Endothelial cell (in vitro differentiated cells): ENCODE measurements at regions not wholly inside any gene's neighbourhood (a gene's known extent, or its start where the extent isn't known, plus 50 kb on each side); places are given as distances from the start of the nearest gene placed in this dataset.

ENCODE experiments used
- DNase-seq: peaks from one replicate; pipeline ENCODE4 v3.0.0; 2021; ENCODE audit warnings: low spot score
- H3K27ac Mint-ChIP-seq: one replicate; pipeline ENCODE4 v1.8.0; 2021; ENCODE audit warnings: mixed read lengths, inconsistent platforms; ENCODE audit not compliant: unreplicated experiment
- H3K27me3 Mint-ChIP-seq: one replicate; pipeline ENCODE4 v1.8.0; 2021; ENCODE audit warnings: mild to moderate bottlenecking, moderate library complexity, mixed read lengths, inconsistent platforms; ENCODE audit not compliant: unreplicated experiment
- H3K36me3 Mint-ChIP-seq: one replicate; pipeline ENCODE4 v1.8.0; 2021; ENCODE audit warnings: mild to moderate bottlenecking, low read depth, mixed read lengths, inconsistent platforms; ENCODE audit not compliant: unreplicated experiment
- H3K4me1 Mint-ChIP-seq: one replicate; pipeline ENCODE4 v1.8.0; 2021; ENCODE audit warnings: mild to moderate bottlenecking, mixed read lengths, inconsistent platforms; ENCODE audit not compliant: unreplicated experiment
- H3K4me3 Mint-ChIP-seq: one replicate; pipeline ENCODE4 v1.8.0; 2021; ENCODE audit warnings: mild to moderate bottlenecking, mixed read lengths, inconsistent platforms; ENCODE audit not compliant: unreplicated experiment
- H3K9me3 Mint-ChIP-seq: one replicate; pipeline ENCODE4 v1.8.0; 2021; ENCODE audit warnings: mixed read lengths, inconsistent platforms; ENCODE audit not compliant: unreplicated experiment
- TF ChIP-seq, protein P1 (sequence below): fragments of 200-600 bp; sonication (generic); IDR thresholded peaks from one replicate; pipeline ENCODE4 v1.5.0; 2021; ENCODE audit warnings: antibody characterized with exemption; ENCODE audit not compliant: unreplicated experiment

DNA sequence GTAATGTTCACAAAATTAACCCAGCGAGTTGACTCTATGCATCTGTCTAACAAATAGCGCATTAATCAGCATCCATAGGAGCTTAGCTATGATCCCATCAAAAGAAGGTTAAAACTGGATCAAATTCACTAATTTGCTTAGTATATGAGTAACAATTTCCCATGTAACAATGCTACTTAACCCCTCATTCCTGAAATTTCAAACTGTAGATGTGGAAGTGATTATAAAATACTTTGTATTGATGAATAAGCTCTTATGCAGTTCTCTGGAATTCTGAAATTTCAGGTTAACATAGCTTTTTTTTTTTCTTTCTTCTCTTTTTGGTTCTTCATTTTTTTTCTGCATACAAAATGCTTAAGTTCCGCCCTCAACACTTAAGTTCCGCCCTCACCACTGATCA, 1272.7 kb downstream of the KCNT2 start:
- no peak overlapping the region for H3K4me3 Mint-ChIP-seq
- H3K36me3 Mint-ChIP-seq: no peaks in the 10 kb centered on the region
- H3K27me3 Mint-ChIP-seq: no peaks in the 10 kb centered on the region
- no peak overlapping the region for H3K27ac Mint-ChIP-seq
- no peaks in the 10 kb centered on the region for H3K9me3 Mint-ChIP-seq
- TF ChIP-seq, protein P1, sequence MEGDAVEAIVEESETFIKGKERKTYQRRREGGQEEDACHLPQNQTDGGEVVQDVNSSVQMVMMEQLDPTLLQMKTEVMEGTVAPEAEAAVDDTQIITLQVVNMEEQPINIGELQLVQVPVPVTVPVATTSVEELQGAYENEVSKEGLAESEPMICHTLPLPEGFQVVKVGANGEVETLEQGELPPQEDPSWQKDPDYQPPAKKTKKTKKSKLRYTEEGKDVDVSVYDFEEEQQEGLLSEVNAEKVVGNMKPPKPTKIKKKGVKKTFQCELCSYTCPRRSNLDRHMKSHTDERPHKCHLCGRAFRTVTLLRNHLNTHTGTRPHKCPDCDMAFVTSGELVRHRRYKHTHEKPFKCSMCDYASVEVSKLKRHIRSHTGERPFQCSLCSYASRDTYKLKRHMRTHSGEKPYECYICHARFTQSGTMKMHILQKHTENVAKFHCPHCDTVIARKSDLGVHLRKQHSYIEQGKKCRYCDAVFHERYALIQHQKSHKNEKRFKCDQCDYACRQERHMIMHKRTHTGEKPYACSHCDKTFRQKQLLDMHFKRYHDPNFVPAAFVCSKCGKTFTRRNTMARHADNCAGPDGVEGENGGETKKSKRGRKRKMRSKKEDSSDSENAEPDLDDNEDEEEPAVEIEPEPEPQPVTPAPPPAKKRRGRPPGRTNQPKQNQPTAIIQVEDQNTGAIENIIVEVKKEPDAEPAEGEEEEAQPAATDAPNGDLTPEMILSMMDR: no peak
- peaks cover 4% of the 10 kb centered on the region for H3K4me1 Mint-ChIP-seq
- DNase-seq: no peak

- Mint-ChIP-seq H3K27me3 (no peaks in the 10 kb centered on the region), H3K36me3 (no peaks in the 10 kb centered on the region), H3K4me3 (no peak overlapping the region), H3K27ac (no peak overlapping the region), H3K4me1 (peaks cover 4% of the 10 kb centered on the region), H3K9me3 (no peaks in the 10 kb centered on the region)
- no peak for DNase-seq
- TF ChIP-seq, protein P1: no peak
These were observed 1276.1 kb downstream of the KCNT2 start for GRCh38 chr1:195332102-195332501.

DNA sequence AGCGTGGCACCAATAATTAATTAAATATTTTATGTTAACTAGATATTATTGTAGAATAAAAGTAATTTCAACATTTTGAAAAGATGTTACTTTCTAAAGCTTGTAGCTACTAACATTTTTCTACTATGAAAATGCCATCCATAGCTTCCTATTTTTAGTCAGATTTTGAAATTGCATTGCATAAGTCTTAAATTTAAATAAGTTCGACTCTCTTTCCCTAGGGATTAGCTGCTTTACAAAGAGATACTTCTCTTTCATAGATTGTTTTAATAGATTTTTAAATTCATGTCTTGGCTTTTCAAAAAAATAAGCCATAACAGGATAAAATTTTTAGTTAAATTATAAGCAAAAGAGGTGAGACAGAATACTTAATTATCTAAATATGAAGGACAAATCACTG, 1279.6 kb downstream of the KCNT2 start:
- Mint-ChIP-seq H3K4me3 (no peak overlapping the region), H3K9me3 (no peaks in the 10 kb centered on the region), H3K36me3 (no peaks in the 10 kb centered on the region), H3K4me1 (no peaks in the 10 kb centered on the region), H3K27ac (no peak overlapping the region), H3K27me3 (no peaks in the 10 kb centered on the region)
- no peak for DNase-seq
- TF ChIP-seq, protein P1: no peak

- no peak for DNase-seq
- no peak overlapping the region for H3K27ac Mint-ChIP-seq
- no peaks in the 10 kb centered on the region for H3K27me3 Mint-ChIP-seq
- no peaks in the 10 kb centered on the region for H3K9me3 Mint-ChIP-seq
- H3K4me3 Mint-ChIP-seq: no peak overlapping the region
- TF ChIP-seq, protein P1: no peak
- no peaks in the 10 kb centered on the region for H3K36me3 Mint-ChIP-seq
- H3K4me1 Mint-ChIP-seq: no peaks in the 10 kb centered on the region
These were observed 1280.1 kb downstream of the KCNT2 start for GRCh38 chr1:195328102-195328501.

DNA sequence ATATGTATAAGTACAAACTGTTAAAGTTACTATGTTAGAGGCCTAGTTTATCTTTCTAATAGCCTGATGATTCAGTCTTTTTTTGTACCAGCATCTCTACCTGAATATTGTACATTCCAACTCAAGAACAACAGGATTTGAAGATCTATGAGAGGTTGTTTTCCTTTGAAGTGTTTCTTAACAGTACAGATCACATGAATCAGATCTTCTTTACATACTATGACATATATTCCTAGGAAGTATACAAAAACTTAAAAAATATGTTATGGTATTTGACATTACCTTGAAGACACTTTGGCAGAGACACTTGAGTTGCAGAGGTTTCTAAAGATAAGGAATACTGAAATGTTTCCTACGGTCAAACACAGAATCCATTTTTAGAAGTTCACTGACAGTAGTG, 1280.9 kb downstream of the KCNT2 start:
- no peak overlapping the region for H3K27ac Mint-ChIP-seq
- no peaks in the 10 kb centered on the region for H3K36me3 Mint-ChIP-seq
- no peaks in the 10 kb centered on the region for H3K27me3 Mint-ChIP-seq
- H3K9me3 Mint-ChIP-seq: no peaks in the 10 kb centered on the region
- DNase-seq: no peak
- TF ChIP-seq, protein P1: no peak
- H3K4me3 Mint-ChIP-seq: no peak overlapping the region
- H3K4me1 Mint-ChIP-seq: no peaks in the 10 kb centered on the region
